NB4 (cell line): ENCODE measurements at regions not wholly inside any gene's neighbourhood (a gene's known extent, or its start where the extent isn't known, plus 50 kb on each side); places are given as distances from the start of the nearest gene placed in this dataset.

ENCODE experiments used
- POLR2A ChIP-seq: IDR thresholded peaks from 2 replicates; pipeline ENCODE4 v1.6.1; 2011; ENCODE audit warnings: mild to moderate bottlenecking; ENCODE audit not compliant: insufficient read length; ENCODE audit errors: extremely low read depth
- TF ChIP-seq, protein P1 (sequence below): IDR thresholded peaks from 2 replicates; pipeline ENCODE4 v1.6.1; 2011; ENCODE audit warnings: low read depth, low read length
- TF ChIP-seq, protein P2 (sequence below): IDR thresholded peaks from one replicate; pipeline ENCODE4 v1.5.1; 2012; ENCODE audit warnings: low read depth, low read length

DNA sequence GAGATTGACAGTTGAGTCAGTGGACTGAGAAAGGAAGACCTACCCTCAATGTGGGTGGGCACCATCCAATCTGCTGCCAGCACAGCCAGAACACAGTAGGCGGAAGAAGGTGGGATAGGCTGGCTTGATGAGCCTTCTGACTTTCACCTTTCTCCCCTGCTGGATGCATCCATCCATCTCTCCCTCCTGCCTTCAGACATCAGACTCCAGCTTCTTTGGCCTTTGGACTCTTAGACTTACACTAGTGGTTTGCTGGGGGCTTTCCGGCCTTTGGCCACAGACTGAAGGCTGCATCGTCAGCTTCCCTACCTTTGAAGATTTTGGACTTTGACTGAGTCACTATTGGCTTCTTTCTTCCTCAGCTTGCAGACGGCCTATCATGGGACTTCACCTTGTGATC is 456.5 kb upstream of the MIS18BP1 start:
- TF ChIP-seq, protein P1, sequence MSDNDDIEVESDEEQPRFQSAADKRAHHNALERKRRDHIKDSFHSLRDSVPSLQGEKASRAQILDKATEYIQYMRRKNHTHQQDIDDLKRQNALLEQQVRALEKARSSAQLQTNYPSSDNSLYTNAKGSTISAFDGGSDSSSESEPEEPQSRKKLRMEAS, result no peak
- TF ChIP-seq, protein P2, sequence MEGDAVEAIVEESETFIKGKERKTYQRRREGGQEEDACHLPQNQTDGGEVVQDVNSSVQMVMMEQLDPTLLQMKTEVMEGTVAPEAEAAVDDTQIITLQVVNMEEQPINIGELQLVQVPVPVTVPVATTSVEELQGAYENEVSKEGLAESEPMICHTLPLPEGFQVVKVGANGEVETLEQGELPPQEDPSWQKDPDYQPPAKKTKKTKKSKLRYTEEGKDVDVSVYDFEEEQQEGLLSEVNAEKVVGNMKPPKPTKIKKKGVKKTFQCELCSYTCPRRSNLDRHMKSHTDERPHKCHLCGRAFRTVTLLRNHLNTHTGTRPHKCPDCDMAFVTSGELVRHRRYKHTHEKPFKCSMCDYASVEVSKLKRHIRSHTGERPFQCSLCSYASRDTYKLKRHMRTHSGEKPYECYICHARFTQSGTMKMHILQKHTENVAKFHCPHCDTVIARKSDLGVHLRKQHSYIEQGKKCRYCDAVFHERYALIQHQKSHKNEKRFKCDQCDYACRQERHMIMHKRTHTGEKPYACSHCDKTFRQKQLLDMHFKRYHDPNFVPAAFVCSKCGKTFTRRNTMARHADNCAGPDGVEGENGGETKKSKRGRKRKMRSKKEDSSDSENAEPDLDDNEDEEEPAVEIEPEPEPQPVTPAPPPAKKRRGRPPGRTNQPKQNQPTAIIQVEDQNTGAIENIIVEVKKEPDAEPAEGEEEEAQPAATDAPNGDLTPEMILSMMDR, result no peak
- no peak for TF ChIP-seq POLR2A
